ENCODE measurements at regions not wholly inside any gene's neighbourhood (a gene's known extent, or its start where the extent isn't known, plus 50 kb on each side); places are given as distances from the start of the nearest gene placed in this dataset.

DNA sequence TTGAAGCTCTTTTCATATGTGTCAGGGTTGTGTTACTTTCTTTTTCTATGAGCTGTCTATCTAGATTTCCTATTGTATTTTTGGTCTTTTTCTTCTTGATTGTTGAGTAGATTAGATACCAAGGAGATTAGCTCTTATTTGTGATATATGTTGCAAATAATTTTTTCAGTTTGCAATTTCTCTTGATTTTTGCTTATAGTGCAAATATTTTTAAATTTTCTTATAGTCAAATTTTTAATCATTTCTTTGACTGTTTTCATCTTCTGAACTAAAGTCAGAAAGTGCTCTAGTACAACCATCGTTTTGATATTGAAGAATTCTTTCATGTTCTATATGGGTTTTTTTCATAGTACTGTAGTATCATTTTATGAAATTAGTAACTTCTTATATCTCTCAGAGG is 193.7 kb downstream of the OSTF1 start:
- CTCF ChIA-PET: interaction anchor here (0.8 kb wide), 1 partner anchor 17 kb away, joined by 3 read pairs; no protein-coding TSS in a partner anchor

GRCh38 chr9:75289332-75289731 is 201.0 kb downstream of the OSTF1 start:
- Histone ChIP-seq H3K4me2 (no peak overlapping the region), H3K9ac (no peak overlapping the region), H3K27me3 (ENCODE audit: insufficient read depth) (no peaks in the 10 kb centered on the region), H3K36me3 (replicated peaks in 1 of 2; ENCODE audit: control insufficient read depth in 1 of 2, insufficient read depth in 2 of 2, low read length in 1 of 2) (no peaks in the 10 kb centered on the region), H3K27ac (ENCODE audit: low read depth in 2 of 2, low read length in 1 of 2) (no peak overlapping the region), H4K20me1 (ENCODE audit: insufficient read depth) (no peaks in the 10 kb centered on the region), H3F3A (replicated peaks; ENCODE audit: insufficient read depth) (no peaks in the 10 kb centered on the region), H3K9me2 (no peaks in the 10 kb centered on the region), H2AFZ (ENCODE audit: low read depth) (no peak overlapping the region), H3K9me3 (no peaks in the 10 kb centered on the region), H3K79me2 (ENCODE audit: insufficient read depth) (no peaks in the 10 kb centered on the region), H3K4me3 (ENCODE audit: low read depth in 2 of 2, low read length in 1 of 2) (no peak overlapping the region), H3K4me1 (ENCODE audit: control insufficient read depth in 1 of 2, insufficient read depth in 2 of 2, low read depth in 1 of 2, low read length in 1 of 2) (no peaks in the 10 kb centered on the region)
- no peak for DNase-seq
- no peak for TF ChIP-seq YY1 (IDR thresholded peaks at IDR 0.05; ENCODE audit: low read depth)
- no peak for TF ChIP-seq CHD2 (IDR thresholded peaks at IDR 0.05; ENCODE audit: low read length, partially characterized antibody)
- no peak for TF ChIP-seq MEF2A (IDR thresholded peaks at IDR 0.05; ENCODE audit: borderline replicate concordance, low read depth)
- TF ChIP-seq TCF12 (IDR thresholded peaks at IDR 0.05): no peak
- no peak for TF ChIP-seq RAD21 (IDR thresholded peaks at IDR 0.05; ENCODE audit: low read length)
- TF ChIP-seq PBX3 (IDR thresholded peaks at IDR 0.05): no peak
- no peak for TF ChIP-seq GABPA (IDR thresholded peaks at IDR 0.05; ENCODE audit: low read depth)
- TF ChIP-seq MAX (IDR thresholded peaks at IDR 0.05; ENCODE audit: low read depth): no peak
- no peak for TF ChIP-seq EZH2phosphoT487 (IDR thresholded peaks at IDR 0.05; ENCODE audit: borderline replicate concordance, low read depth)
- no peak for TF ChIP-seq FOSL2 (IDR thresholded peaks at IDR 0.05; ENCODE audit: borderline replicate concordance, low read depth)
- TF ChIP-seq SMC3 (IDR thresholded peaks at IDR 0.05; ENCODE audit: low read depth, low read length): no peak
- TF ChIP-seq, protein P1, sequence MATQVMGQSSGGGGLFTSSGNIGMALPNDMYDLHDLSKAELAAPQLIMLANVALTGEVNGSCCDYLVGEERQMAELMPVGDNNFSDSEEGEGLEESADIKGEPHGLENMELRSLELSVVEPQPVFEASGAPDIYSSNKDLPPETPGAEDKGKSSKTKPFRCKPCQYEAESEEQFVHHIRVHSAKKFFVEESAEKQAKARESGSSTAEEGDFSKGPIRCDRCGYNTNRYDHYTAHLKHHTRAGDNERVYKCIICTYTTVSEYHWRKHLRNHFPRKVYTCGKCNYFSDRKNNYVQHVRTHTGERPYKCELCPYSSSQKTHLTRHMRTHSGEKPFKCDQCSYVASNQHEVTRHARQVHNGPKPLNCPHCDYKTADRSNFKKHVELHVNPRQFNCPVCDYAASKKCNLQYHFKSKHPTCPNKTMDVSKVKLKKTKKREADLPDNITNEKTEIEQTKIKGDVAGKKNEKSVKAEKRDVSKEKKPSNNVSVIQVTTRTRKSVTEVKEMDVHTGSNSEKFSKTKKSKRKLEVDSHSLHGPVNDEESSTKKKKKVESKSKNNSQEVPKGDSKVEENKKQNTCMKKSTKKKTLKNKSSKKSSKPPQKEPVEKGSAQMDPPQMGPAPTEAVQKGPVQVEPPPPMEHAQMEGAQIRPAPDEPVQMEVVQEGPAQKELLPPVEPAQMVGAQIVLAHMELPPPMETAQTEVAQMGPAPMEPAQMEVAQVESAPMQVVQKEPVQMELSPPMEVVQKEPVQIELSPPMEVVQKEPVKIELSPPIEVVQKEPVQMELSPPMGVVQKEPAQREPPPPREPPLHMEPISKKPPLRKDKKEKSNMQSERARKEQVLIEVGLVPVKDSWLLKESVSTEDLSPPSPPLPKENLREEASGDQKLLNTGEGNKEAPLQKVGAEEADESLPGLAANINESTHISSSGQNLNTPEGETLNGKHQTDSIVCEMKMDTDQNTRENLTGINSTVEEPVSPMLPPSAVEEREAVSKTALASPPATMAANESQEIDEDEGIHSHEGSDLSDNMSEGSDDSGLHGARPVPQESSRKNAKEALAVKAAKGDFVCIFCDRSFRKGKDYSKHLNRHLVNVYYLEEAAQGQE (IDR thresholded peaks at IDR 0.05; ENCODE audit: low read depth, low read length): no peak
- TF ChIP-seq CTCF (IDR thresholded peaks at IDR 0.05): no peak
- TF ChIP-seq NRF1 (IDR thresholded peaks at IDR 0.05; ENCODE audit: low read depth, low read length): no peak
- TF ChIP-seq ELF1 (IDR thresholded peaks at IDR 0.05): no peak
- TF ChIP-seq FOXJ3 (CRISPR knock-in tag; IDR thresholded peaks at IDR 0.05): no peak
- TF ChIP-seq, protein P2, sequence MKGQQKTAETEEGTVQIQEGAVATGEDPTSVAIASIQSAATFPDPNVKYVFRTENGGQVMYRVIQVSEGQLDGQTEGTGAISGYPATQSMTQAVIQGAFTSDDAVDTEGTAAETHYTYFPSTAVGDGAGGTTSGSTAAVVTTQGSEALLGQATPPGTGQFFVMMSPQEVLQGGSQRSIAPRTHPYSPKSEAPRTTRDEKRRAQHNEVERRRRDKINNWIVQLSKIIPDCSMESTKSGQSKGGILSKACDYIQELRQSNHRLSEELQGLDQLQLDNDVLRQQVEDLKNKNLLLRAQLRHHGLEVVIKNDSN (IDR thresholded peaks at IDR 0.05; ENCODE audit: borderline replicate concordance, low read depth): no peak
- ChIA-PET CTCF (no interaction called here), POLR2A (no interaction called here)

More for the DNA sequence above, 193.7 kb downstream of the OSTF1 start:
- Histone ChIP-seq H3K79me2 (ENCODE audit: insufficient read depth) (no peaks in the 10 kb centered on the region), H3K27me3 (ENCODE audit: insufficient read depth) (no peaks in the 10 kb centered on the region), H4K20me1 (ENCODE audit: insufficient read depth) (no peaks in the 10 kb centered on the region), H3K4me2 (no peak overlapping the region), H2AFZ (ENCODE audit: low read depth) (no peak overlapping the region), H3K9me2 (no peaks in the 10 kb centered on the region), H3K36me3 (replicated peaks in 1 of 2; ENCODE audit: control insufficient read depth in 1 of 2, insufficient read depth in 2 of 2, low read length in 1 of 2) (no peaks in the 10 kb centered on the region), H3K9me3 (no peaks in the 10 kb centered on the region), H3K27ac (ENCODE audit: low read depth in 2 of 2, low read length in 1 of 2) (no peak overlapping the region), H3F3A (replicated peaks; ENCODE audit: insufficient read depth) (no peaks in the 10 kb centered on the region), H3K4me3 (ENCODE audit: low read depth in 2 of 2, low read length in 1 of 2) (no peak overlapping the region), H3K4me1 (ENCODE audit: control insufficient read depth in 1 of 2, insufficient read depth in 2 of 2, low read depth in 1 of 2, low read length in 1 of 2) (no peaks in the 10 kb centered on the region), H3K9ac (no peak overlapping the region)
- TF ChIP-seq, protein P3, sequence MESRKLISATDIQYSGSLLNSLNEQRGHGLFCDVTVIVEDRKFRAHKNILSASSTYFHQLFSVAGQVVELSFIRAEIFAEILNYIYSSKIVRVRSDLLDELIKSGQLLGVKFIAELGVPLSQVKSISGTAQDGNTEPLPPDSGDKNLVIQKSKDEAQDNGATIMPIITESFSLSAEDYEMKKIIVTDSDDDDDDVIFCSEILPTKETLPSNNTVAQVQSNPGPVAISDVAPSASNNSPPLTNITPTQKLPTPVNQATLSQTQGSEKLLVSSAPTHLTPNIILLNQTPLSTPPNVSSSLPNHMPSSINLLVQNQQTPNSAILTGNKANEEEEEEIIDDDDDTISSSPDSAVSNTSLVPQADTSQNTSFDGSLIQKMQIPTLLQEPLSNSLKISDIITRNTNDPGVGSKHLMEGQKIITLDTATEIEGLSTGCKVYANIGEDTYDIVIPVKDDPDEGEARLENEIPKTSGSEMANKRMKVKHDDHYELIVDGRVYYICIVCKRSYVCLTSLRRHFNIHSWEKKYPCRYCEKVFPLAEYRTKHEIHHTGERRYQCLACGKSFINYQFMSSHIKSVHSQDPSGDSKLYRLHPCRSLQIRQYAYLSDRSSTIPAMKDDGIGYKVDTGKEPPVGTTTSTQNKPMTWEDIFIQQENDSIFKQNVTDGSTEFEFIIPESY (IDR thresholded peaks at IDR 0.05; ENCODE audit: borderline replicate concordance, low read depth): no peak
- TF ChIP-seq EP300 (IDR thresholded peaks at IDR 0.05; ENCODE audit: borderline replicate concordance in 1 of 2, low read depth in 1 of 2, low read length in 1 of 2): no peak
- POLR2A ChIA-PET: no interaction called here
- 2% methylated on average over 1 of the region's 1 CpG for WGBS (ENCODE audit: low lambda C conversion rate)
- DNase-seq: no peak
